GM23338 (cell line): ENCODE measurements at regions not wholly inside any gene's neighbourhood (a gene's known extent, or its start where the extent isn't known, plus 50 kb on each side); places are given as distances from the start of the nearest gene placed in this dataset.

Source experiments
- ATAC-seq: fragments of 200-7000 bp; cut with Tn5 transposase; 3 replicates; pipeline ENCODE4 v1.9.1; 2020
- DNase-seq: peaks from one replicate; pipeline ENCODE4 v3.0.0-alpha.2; 2015; ENCODE audit warnings: low spot score
- H2AFZ ChIP-seq: fragments of 200-600 bp; sonication (generic); 2 replicates; pipeline ENCODE4 v1.8.0; 2016; ENCODE audit warnings: antibody characterized with exemption, mild to moderate bottlenecking, moderate library complexity
- H3F3A ChIP-seq: fragments of 200-600 bp; sonication (generic); replicated peaks from 2 replicates; pipeline ENCODE4 v1.8.0; 2017; ENCODE audit warnings: antibody characterized with exemption, mixed run types, low read depth
- H3K27ac ChIP-seq: fragments of 200-600 bp; sonication (generic); 2 replicates; pipeline ENCODE4 v1.6.1; 2016; ENCODE audit warnings: low read depth
- H3K27me3 ChIP-seq: fragments of 200-600 bp; sonication (generic); 2 replicates; pipeline ENCODE4 v1.8.0; 2016; ENCODE audit warnings: mild to moderate bottlenecking, mixed run types, moderate library complexity; ENCODE audit not compliant: insufficient read depth
- H3K36me3 ChIP-seq: fragments of 200-600 bp; sonication (generic); 2 replicates; pipeline ENCODE4 v1.8.0; 2016; ENCODE audit warnings: mild to moderate bottlenecking; ENCODE audit not compliant: insufficient read depth
- H3K4me1 ChIP-seq: fragments of 200-600 bp; sonication (generic); 2 replicates; pipeline ENCODE4 v1.8.0; 2016; ENCODE audit warnings: mild to moderate bottlenecking, moderate library complexity; ENCODE audit not compliant: insufficient read depth
- H3K4me2 ChIP-seq: fragments of 200-600 bp; sonication (generic); 2 replicates; pipeline ENCODE4 v1.7.1; 2017; ENCODE audit warnings: mixed run types
- H3K4me3 ChIP-seq: fragments of 200-600 bp; sonication (generic); 2 replicates; pipeline ENCODE4 v1.6.1; 2016; ENCODE audit warnings: mixed run types
- H3K79me2 ChIP-seq: fragments of 200-600 bp; sonication (generic); replicated peaks from 2 replicates; pipeline ENCODE4 v1.8.0; 2017; ENCODE audit warnings: mild to moderate bottlenecking; ENCODE audit not compliant: insufficient read depth
- H3K9me2 ChIP-seq: fragments of 200-600 bp; sonication (generic); 2 replicates; pipeline ENCODE4 v1.8.0; 2017; ENCODE audit not compliant: insufficient read depth
- H4K20me1 ChIP-seq: fragments of 200-600 bp; sonication (generic); replicated peaks from 2 replicates; pipeline ENCODE4 v1.8.0; 2017; ENCODE audit warnings: mild to moderate bottlenecking; ENCODE audit not compliant: insufficient read depth
- H3K27ac Mint-ChIP-seq: 2 replicates; pipeline ENCODE4 v1.8.0; 2020; ENCODE audit warnings: inconsistent platforms, mild to moderate bottlenecking, moderate library complexity, mixed read lengths
- H3K27me3 Mint-ChIP-seq: 3 replicates; pipeline ENCODE4 v1.8.0; 2022; ENCODE audit warnings: low read depth, mild to moderate bottlenecking, moderate library complexity, mixed read lengths, inconsistent platforms; ENCODE audit not compliant: insufficient read depth, poor library complexity
- H3K36me3 Mint-ChIP-seq: 3 replicates; pipeline ENCODE4 v1.8.0; 2021; ENCODE audit warnings: low read depth, mild to moderate bottlenecking, inconsistent platforms, moderate library complexity, mixed read lengths
- H3K4me1 Mint-ChIP-seq: 3 replicates; pipeline ENCODE4 v1.8.0; 2020; ENCODE audit warnings: mild to moderate bottlenecking, inconsistent platforms, mixed read lengths
- H3K4me3 Mint-ChIP-seq: 3 replicates; pipeline ENCODE4 v1.8.0; 2021; ENCODE audit warnings: moderate library complexity, mild to moderate bottlenecking, inconsistent platforms, mixed read lengths
- H3K9me3 Mint-ChIP-seq: 3 replicates; pipeline ENCODE4 v1.8.0; 2020; ENCODE audit warnings: moderate library complexity, mild to moderate bottlenecking, inconsistent platforms, mixed read lengths
- EZH2 ChIP-seq: fragments of 200-600 bp; sonication (generic); IDR thresholded peaks from one replicate; pipeline ENCODE4 v1.8.0; 2017; ENCODE audit warnings: antibody characterized with exemption, mild to moderate bottlenecking, low read depth; ENCODE audit not compliant: unreplicated experiment
- EZH2phosphoT487 ChIP-seq: fragments of 200-600 bp; sonication (generic); IDR thresholded peaks from one replicate; pipeline ENCODE4 v1.8.1; 2018; ENCODE audit warnings: antibody characterized with exemption; ENCODE audit not compliant: unreplicated experiment
- NANOG ChIP-seq: IDR thresholded peaks from 2 replicates; pipeline ENCODE4 v1.6.1; 2016; ENCODE audit warnings: antibody characterized with exemption, borderline replicate concordance
- POLR2AphosphoS5 ChIP-seq: IDR thresholded peaks from 2 replicates; pipeline ENCODE4 v1.6.1; 2016; ENCODE audit warnings: antibody characterized with exemption, low read depth
- ZNF114 ChIP-seq: fragments of 250-450 bp; sonication (Bioruptor Pico); IDR thresholded peaks from 2 replicates; pipeline ENCODE4 v1.5.0; 2020; ENCODE audit warnings: mild to moderate bottlenecking, moderate library complexity
- TF ChIP-seq, protein P1 (sequence below), 2 experiments: fragments of 200-600 bp in 1 of 2; sonication (generic) in 1 of 2; conservative IDR thresholded peaks; 2 replicates each; pipeline versions ENCODE4 v1.5.1 to v1.6.1; 2016 to 2017; ENCODE audit warnings: antibody characterized with exemption in 2 of 2, low read depth in 2 of 2, mild to moderate bottlenecking in 2 of 2, moderate library complexity in 1 of 2
- TF ChIP-seq, protein P2 (sequence below): fragments of 250-450 bp; sonication (Bioruptor Pico); IDR thresholded peaks from 2 replicates; pipeline ENCODE4 v1.5.0; 2020; ENCODE audit warnings: mild to moderate bottlenecking, moderate library complexity
- TF ChIP-seq, protein P3 (sequence below): IDR thresholded peaks from 2 replicates; pipeline ENCODE4 v1.6.1; 2016; ENCODE audit warnings: antibody characterized with exemption

DNA sequence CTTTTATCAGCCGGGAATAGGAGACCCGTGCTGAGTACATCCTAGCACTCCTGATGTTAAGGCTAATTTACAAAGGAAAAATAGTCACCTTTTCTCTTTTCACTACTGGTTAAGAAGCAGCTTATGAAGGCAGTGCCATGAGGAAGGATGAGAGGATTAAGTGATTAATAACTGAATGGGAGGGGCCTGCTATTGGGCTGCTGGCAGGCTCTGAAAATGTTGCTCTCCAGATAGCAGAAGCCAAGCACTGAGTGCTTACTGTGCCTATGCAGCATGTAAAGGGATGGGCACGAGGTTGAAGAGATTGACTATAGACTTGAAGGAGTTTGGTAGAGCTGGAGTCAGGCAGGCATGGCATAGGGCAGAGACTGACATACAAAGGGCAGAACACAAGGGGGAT lies 282.4 kb upstream of the THSD7B start:
- no peak overlapping the region for H3K4me2 ChIP-seq
- H3K36me3 ChIP-seq: no peaks in the 10 kb centered on the region
- H3K4me1 ChIP-seq: no peaks in the 10 kb centered on the region
- H3K27ac ChIP-seq: no peak overlapping the region
- H3K9me2 ChIP-seq: no peaks in the 10 kb centered on the region
- Mint-ChIP-seq H3K4me3 (no peak overlapping the region), H3K4me1 (no peaks in the 10 kb centered on the region), H3K27ac (no peak overlapping the region), H3K36me3 (peaks cover 3% of the 10 kb centered on the region; the same call in 1 of the 3 replicates), H3K9me3 (peaks cover 12% of the 10 kb centered on the region), H3K27me3 (peaks cover 4% of the 10 kb centered on the region)
- H2AFZ ChIP-seq: no peak overlapping the region
- H4K20me1 ChIP-seq: no peaks in the 10 kb centered on the region
- ATAC-seq (no peak), DNase-seq (no peak)
- TF ChIP-seq EZH2phosphoT487 (no peak), NANOG (no peak), EZH2 (no peak), POLR2AphosphoS5 (no peak), ZNF114 (no peak)
- TF ChIP-seq, protein P1, sequence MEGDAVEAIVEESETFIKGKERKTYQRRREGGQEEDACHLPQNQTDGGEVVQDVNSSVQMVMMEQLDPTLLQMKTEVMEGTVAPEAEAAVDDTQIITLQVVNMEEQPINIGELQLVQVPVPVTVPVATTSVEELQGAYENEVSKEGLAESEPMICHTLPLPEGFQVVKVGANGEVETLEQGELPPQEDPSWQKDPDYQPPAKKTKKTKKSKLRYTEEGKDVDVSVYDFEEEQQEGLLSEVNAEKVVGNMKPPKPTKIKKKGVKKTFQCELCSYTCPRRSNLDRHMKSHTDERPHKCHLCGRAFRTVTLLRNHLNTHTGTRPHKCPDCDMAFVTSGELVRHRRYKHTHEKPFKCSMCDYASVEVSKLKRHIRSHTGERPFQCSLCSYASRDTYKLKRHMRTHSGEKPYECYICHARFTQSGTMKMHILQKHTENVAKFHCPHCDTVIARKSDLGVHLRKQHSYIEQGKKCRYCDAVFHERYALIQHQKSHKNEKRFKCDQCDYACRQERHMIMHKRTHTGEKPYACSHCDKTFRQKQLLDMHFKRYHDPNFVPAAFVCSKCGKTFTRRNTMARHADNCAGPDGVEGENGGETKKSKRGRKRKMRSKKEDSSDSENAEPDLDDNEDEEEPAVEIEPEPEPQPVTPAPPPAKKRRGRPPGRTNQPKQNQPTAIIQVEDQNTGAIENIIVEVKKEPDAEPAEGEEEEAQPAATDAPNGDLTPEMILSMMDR (conservative IDR thresholded peaks at IDR 0.05; ENCODE audit: low read depth in 2 of 2): no peak
- TF ChIP-seq, protein P2, sequence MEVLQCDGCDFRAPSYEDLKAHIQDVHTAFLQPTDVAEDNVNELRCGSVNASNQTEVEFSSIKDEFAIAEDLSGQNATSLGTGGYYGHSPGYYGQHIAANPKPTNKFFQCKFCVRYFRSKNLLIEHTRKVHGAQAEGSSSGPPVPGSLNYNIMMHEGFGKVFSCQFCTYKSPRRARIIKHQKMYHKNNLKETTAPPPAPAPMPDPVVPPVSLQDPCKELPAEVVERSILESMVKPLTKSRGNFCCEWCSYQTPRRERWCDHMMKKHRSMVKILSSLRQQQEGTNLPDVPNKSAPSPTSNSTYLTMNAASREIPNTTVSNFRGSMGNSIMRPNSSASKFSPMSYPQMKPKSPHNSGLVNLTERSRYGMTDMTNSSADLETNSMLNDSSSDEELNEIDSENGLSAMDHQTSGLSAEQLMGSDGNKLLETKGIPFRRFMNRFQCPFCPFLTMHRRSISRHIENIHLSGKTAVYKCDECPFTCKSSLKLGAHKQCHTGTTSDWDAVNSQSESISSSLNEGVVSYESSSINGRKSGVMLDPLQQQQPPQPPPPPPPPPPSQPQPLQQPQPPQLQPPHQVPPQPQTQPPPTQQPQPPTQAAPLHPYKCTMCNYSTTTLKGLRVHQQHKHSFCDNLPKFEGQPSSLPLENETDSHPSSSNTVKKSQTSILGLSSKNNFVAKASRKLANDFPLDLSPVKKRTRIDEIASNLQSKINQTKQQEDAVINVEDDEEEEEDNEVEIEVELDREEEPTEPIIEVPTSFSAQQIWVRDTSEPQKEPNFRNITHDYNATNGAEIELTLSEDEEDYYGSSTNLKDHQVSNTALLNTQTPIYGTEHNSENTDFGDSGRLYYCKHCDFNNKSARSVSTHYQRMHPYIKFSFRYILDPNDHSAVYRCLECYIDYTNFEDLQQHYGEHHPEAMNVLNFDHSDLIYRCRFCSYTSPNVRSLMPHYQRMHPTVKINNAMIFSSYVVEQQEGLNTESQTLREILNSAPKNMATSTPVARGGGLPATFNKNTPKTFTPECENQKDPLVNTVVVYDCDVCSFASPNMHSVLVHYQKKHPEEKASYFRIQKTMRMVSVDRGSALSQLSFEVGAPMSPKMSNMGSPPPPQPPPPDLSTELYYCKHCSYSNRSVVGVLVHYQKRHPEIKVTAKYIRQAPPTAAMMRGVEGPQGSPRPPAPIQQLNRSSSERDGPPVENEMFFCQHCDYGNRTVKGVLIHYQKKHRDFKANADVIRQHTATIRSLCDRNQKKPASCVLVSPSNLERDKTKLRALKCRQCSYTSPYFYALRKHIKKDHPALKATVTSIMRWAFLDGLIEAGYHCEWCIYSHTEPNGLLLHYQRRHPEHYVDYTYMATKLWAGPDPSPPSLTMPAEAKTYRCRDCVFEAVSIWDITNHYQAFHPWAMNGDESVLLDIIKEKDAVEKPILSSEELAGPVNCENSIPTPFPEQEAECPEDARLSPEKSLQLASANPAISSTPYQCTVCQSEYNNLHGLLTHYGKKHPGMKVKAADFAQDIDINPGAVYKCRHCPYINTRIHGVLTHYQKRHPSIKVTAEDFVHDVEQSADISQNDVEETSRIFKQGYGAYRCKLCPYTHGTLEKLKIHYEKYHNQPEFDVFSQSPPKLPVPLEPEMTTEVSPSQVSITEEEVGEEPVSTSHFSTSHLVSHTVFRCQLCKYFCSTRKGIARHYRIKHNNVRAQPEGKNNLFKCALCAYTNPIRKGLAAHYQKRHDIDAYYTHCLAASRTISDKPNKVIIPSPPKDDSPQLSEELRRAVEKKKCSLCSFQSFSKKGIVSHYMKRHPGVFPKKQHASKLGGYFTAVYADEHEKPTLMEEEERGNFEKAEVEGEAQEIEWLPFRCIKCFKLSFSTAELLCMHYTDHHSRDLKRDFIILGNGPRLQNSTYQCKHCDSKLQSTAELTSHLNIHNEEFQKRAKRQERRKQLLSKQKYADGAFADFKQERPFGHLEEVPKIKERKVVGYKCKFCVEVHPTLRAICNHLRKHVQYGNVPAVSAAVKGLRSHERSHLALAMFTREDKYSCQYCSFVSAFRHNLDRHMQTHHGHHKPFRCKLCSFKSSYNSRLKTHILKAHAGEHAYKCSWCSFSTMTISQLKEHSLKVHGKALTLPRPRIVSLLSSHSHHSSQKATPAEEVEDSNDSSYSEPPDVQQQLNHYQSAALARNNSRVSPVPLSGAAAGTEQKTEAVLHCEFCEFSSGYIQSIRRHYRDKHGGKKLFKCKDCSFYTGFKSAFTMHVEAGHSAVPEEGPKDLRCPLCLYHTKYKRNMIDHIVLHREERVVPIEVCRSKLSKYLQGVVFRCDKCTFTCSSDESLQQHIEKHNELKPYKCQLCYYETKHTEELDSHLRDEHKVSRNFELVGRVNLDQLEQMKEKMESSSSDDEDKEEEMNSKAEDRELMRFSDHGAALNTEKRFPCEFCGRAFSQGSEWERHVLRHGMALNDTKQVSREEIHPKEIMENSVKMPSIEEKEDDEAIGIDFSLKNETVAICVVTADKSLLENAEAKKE: no peak
- TF ChIP-seq, protein P3, sequence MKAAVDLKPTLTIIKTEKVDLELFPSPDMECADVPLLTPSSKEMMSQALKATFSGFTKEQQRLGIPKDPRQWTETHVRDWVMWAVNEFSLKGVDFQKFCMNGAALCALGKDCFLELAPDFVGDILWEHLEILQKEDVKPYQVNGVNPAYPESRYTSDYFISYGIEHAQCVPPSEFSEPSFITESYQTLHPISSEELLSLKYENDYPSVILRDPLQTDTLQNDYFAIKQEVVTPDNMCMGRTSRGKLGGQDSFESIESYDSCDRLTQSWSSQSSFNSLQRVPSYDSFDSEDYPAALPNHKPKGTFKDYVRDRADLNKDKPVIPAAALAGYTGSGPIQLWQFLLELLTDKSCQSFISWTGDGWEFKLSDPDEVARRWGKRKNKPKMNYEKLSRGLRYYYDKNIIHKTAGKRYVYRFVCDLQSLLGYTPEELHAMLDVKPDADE: no peak
- H3F3A ChIP-seq: no peaks in the 10 kb centered on the region
- no peaks in the 10 kb centered on the region for H3K79me2 ChIP-seq
- H3K4me3 ChIP-seq: no peak overlapping the region
- H3K27me3 ChIP-seq: no peaks in the 10 kb centered on the region
